ENCODE measurements at regions not wholly inside any gene's neighbourhood (a gene's known extent, or its start where the extent isn't known, plus 50 kb on each side); places are given as distances from the start of the nearest gene placed in this dataset.
"Not testable (repeated sequence)": the region's sequence is repeated elsewhere in the genome, so short reads cannot be mapped to it uniquely, and the experiment has no call there.

- TF ChIP-seq CTCF (conservative IDR thresholded peaks at IDR 0.05) (no peak), EZH2 (IDR thresholded peaks at IDR 0.05; ENCODE audit: low read depth) (no peak)
- no peak overlapping the region for H2AFZ ChIP-seq
- no peak overlapping the region for H3K4me2 ChIP-seq
- POLR2A ChIA-PET (ENCODE audit: unreplicated experiment), result no interaction called here
- CTCF ChIA-PET, result no interaction called here
- no peaks in the 10 kb centered on the region for H3K27me3 ChIP-seq (ENCODE audit: insufficient read depth, low read depth)
- no peaks in the 10 kb centered on the region for H3K79me2 ChIP-seq (ENCODE audit: low read depth)
- intact Hi-C loops (cut with micrococcal nuclease; ENCODE audit: unreplicated experiment), result no loop called here
- no peaks in the 10 kb centered on the region for H3K9me2 ChIP-seq (ENCODE audit: insufficient read depth)
- no peak overlapping the region for H3K4me3 ChIP-seq
- H3K27ac ChIP-seq, result no peak overlapping the region
- H4K20me1 ChIP-seq (ENCODE audit: insufficient read depth), result no peaks in the 10 kb centered on the region
- no peaks in the 10 kb centered on the region for H3F3A ChIP-seq (ENCODE audit: insufficient read depth, low read depth)
- H3K4me1 ChIP-seq (replicated peaks; ENCODE audit: insufficient read depth), result no peaks in the 10 kb centered on the region
- DNase-seq, result no peak
- H3K36me3 ChIP-seq (ENCODE audit: low read depth), result no peaks in the 10 kb centered on the region
- BruUV-seq (replicated peaks), result no TSS peak
- H3K9me3 ChIP-seq (ENCODE audit: insufficient read depth, low read depth), result no peaks in the 10 kb centered on the region
Observed at GRCh38 chr4:173461170-173461569, 62.3 kb upstream of the SCRG1 start.

GRCh38 chr4:173459857-173460256, 60.9 kb upstream of the SCRG1 start:
- H3K9me3 ChIP-seq (ENCODE audit: insufficient read depth, low read depth), result no peaks in the 10 kb centered on the region
- POLR2A ChIA-PET (ENCODE audit: unreplicated experiment), result no interaction called here
- TF ChIP-seq EZH2 (IDR thresholded peaks at IDR 0.05; ENCODE audit: low read depth) (no peak), CTCF (conservative IDR thresholded peaks at IDR 0.05) (no peak)
- CTCF ChIA-PET, result no interaction called here
- H2AFZ ChIP-seq, result no peak overlapping the region
- H3K4me1 ChIP-seq (replicated peaks; ENCODE audit: insufficient read depth), result no peaks in the 10 kb centered on the region
- H3K79me2 ChIP-seq (ENCODE audit: low read depth), result no peaks in the 10 kb centered on the region
- H3F3A ChIP-seq (ENCODE audit: insufficient read depth, low read depth), result no peaks in the 10 kb centered on the region
- no peak overlapping the region for H3K4me2 ChIP-seq
- no peaks in the 10 kb centered on the region for H4K20me1 ChIP-seq (ENCODE audit: insufficient read depth)
- H3K4me3 ChIP-seq, result no peak overlapping the region
- no peaks in the 10 kb centered on the region for H3K27me3 ChIP-seq (ENCODE audit: insufficient read depth, low read depth)
- BruUV-seq (replicated peaks), result no TSS peak
- H3K36me3 ChIP-seq (ENCODE audit: low read depth), result no peaks in the 10 kb centered on the region
- intact Hi-C loops (cut with micrococcal nuclease; ENCODE audit: unreplicated experiment), result no loop called here
- no peak for DNase-seq
- H3K27ac ChIP-seq, result no peak overlapping the region
- no peaks in the 10 kb centered on the region for H3K9me2 ChIP-seq (ENCODE audit: insufficient read depth)

- H3K36me3 ChIP-seq (ENCODE audit: low read depth), result no peaks in the 10 kb centered on the region
- TF ChIP-seq CTCF (conservative IDR thresholded peaks at IDR 0.05), result no peak
- TF ChIP-seq EZH2 (IDR thresholded peaks at IDR 0.05; ENCODE audit: low read depth), result no peak
- intact Hi-C loops (cut with micrococcal nuclease; ENCODE audit: unreplicated experiment), result no loop called here
- no peaks in the 10 kb centered on the region for H3K9me3 ChIP-seq (ENCODE audit: insufficient read depth, low read depth)
- H3K27ac ChIP-seq, result no peak overlapping the region
- no peak overlapping the region for H2AFZ ChIP-seq
- no TSS peak for BruUV-seq (replicated peaks)
- no peaks in the 10 kb centered on the region for H4K20me1 ChIP-seq (ENCODE audit: insufficient read depth)
- no peaks in the 10 kb centered on the region for H3F3A ChIP-seq (ENCODE audit: insufficient read depth, low read depth)
- no peaks in the 10 kb centered on the region for H3K4me1 ChIP-seq (replicated peaks; ENCODE audit: insufficient read depth)
- ChIA-PET POLR2A (ENCODE audit: unreplicated experiment) (no interaction called here), CTCF (no interaction called here)
- H3K4me2 ChIP-seq, result no peak overlapping the region
- no peak overlapping the region for H3K4me3 ChIP-seq
- no peaks in the 10 kb centered on the region for H3K9me2 ChIP-seq (ENCODE audit: insufficient read depth)
- no peaks in the 10 kb centered on the region for H3K27me3 ChIP-seq (ENCODE audit: insufficient read depth, low read depth)
- DNase-seq, result no peak
- no peaks in the 10 kb centered on the region for H3K79me2 ChIP-seq (ENCODE audit: low read depth)
Observed at GRCh38 chr4:173457893-173458292, 59.0 kb upstream of the SCRG1 start.

GRCh38 chr4:173451435-173451834, 52.5 kb upstream of the SCRG1 start:
- H3K9me3 ChIP-seq (ENCODE audit: insufficient read depth, low read depth); BruUV-seq (replicated peaks); H3F3A ChIP-seq (ENCODE audit: insufficient read depth, low read depth); POLR2A ChIA-PET (ENCODE audit: unreplicated experiment); H3K4me1 ChIP-seq (replicated peaks; ENCODE audit: insufficient read depth); H3K36me3 ChIP-seq (ENCODE audit: low read depth); H3K9me2 ChIP-seq (ENCODE audit: insufficient read depth); H3K27me3 ChIP-seq (ENCODE audit: insufficient read depth, low read depth); H4K20me1 ChIP-seq (ENCODE audit: insufficient read depth); CTCF ChIA-PET; H3K4me2 ChIP-seq; DNase-seq; intact Hi-C loops (cut with micrococcal nuclease; ENCODE audit: unreplicated experiment); H3K4me3 ChIP-seq; H3K27ac ChIP-seq; H2AFZ ChIP-seq; H3K79me2 ChIP-seq (ENCODE audit: low read depth): not testable (repeated sequence)
